Endodermal cell (in vitro differentiated cells): ENCODE measurements at regions not wholly inside any gene's neighbourhood (a gene's known extent, or its start where the extent isn't known, plus 50 kb on each side); places are given as distances from the start of the nearest gene placed in this dataset.
"Not testable (repeated sequence)": the region's sequence is repeated elsewhere in the genome, so short reads cannot be mapped to it uniquely, and the experiment has no call there.

Experiments
- DNase-seq: peaks from one replicate; pipeline ENCODE4 v3.0.0-alpha.2; 2017
- H3K27ac ChIP-seq: 2 replicates; pipeline ENCODE4 v1.5.1; 2013; ENCODE audit warnings: mild to moderate bottlenecking, low read depth, low read length, moderate library complexity
- H3K27me3 ChIP-seq: 2 replicates; pipeline ENCODE4 v1.6.1; 2013; ENCODE audit warnings: mild to moderate bottlenecking, low read length, moderate library complexity; ENCODE audit not compliant: insufficient read depth, control insufficient read depth, poor library complexity, severe bottlenecking
- H3K36me3 ChIP-seq: 2 replicates; pipeline ENCODE4 v1.7.0; 2013; ENCODE audit warnings: mild to moderate bottlenecking, low read length, moderate library complexity; ENCODE audit not compliant: control insufficient read depth, insufficient read depth
- H3K4me1 ChIP-seq: one replicate; pipeline ENCODE4 v1.7.0; 2013; ENCODE audit warnings: low read length; ENCODE audit not compliant: control insufficient read depth, insufficient read depth
- H3K4me3 ChIP-seq: 2 replicates; pipeline ENCODE4 v1.5.1; 2013; ENCODE audit warnings: mild to moderate bottlenecking, low read length, moderate library complexity
- H3K9ac ChIP-seq: 2 replicates; pipeline ENCODE4 v1.6.1; 2013; ENCODE audit warnings: mild to moderate bottlenecking, low read length, moderate library complexity; ENCODE audit not compliant: poor library complexity, severe bottlenecking; ENCODE audit errors: extremely low read depth
- H3K9me3 ChIP-seq: 2 replicates; pipeline ENCODE4 v1.6.1; 2013; ENCODE audit warnings: mild to moderate bottlenecking, low read length, moderate library complexity; ENCODE audit not compliant: control insufficient read depth
- H3K27ac Mint-ChIP-seq: 2 replicates; pipeline ENCODE4 v1.8.0; 2020; ENCODE audit warnings: mixed read lengths
- H3K27me3 Mint-ChIP-seq: 2 replicates; pipeline ENCODE4 v1.8.0; 2021; ENCODE audit warnings: mild to moderate bottlenecking, mixed read lengths; ENCODE audit not compliant: insufficient read depth
- H3K36me3 Mint-ChIP-seq: 2 replicates; pipeline ENCODE4 v1.8.0; 2020; ENCODE audit warnings: low read depth, mixed read lengths
- H3K4me1 Mint-ChIP-seq: 2 replicates; pipeline ENCODE4 v1.8.0; 2020; ENCODE audit warnings: mixed read lengths
- H3K4me3 Mint-ChIP-seq: 2 replicates; pipeline ENCODE4 v1.8.0; 2020; ENCODE audit warnings: mild to moderate bottlenecking, moderate library complexity, mixed read lengths
- H3K9me3 Mint-ChIP-seq: 2 replicates; pipeline ENCODE4 v1.8.0; 2020; ENCODE audit warnings: mild to moderate bottlenecking, mixed read lengths
- CTCF ChIP-seq: fragments of 200-600 bp; sonication (generic); conservative IDR thresholded peaks from 2 replicates; pipeline ENCODE4 v1.5.0; 2021; ENCODE audit warnings: antibody characterized with exemption, mild to moderate bottlenecking
- WGBS, 2 experiments: methylation state at CpG; one replicate each; pipeline versions ENCODE4 v1.1.5 to v1.1.7; 2013; ENCODE audit warnings: missing lambda C conversion rate in 2 of 2, mixed read lengths in 1 of 2; ENCODE audit not compliant: insufficient coverage in 1 of 2, insufficient read length in 1 of 2; 5-methylcytosine and 5-hydroxymethylcytosine counted together

GRCh38 chr17:31631766-31632165 is 227.3 kb downstream of the COPRS start:
- no peaks in the 10 kb centered on the region for H3K36me3 ChIP-seq
- no peak for DNase-seq
- no peak overlapping the region for H3K27ac ChIP-seq
- no peak for TF ChIP-seq CTCF
- Mint-ChIP-seq H3K27ac (no peak overlapping the region), H3K36me3 (no peaks in the 10 kb centered on the region), H3K9me3 (peaks cover 51% of the 10 kb centered on the region), H3K4me3 (no peak overlapping the region), H3K27me3 (peaks cover 4% of the 10 kb centered on the region), H3K4me1 (no peaks in the 10 kb centered on the region)
- no peak overlapping the region for H3K4me3 ChIP-seq
- no peaks in the 10 kb centered on the region for H3K27me3 ChIP-seq
- no peak overlapping the region for H3K9ac ChIP-seq
- peaks cover 19% of the 10 kb centered on the region for H3K9me3 ChIP-seq
- H3K4me1 ChIP-seq, result no peaks in the 10 kb centered on the region
- 40 to 79% methylated on average over 1 to 3 of the region's 3 CpGs for WGBS, 2 experiments

GRCh38 chr17:31630866-31631265 is 228.2 kb downstream of the COPRS start:
- H3K27me3 Mint-ChIP-seq, H3K27me3 ChIP-seq, H3K4me3 Mint-ChIP-seq, H3K9ac ChIP-seq, H3K4me1 ChIP-seq, H3K27ac ChIP-seq, DNase-seq, H3K4me1 Mint-ChIP-seq, H3K4me3 ChIP-seq, H3K36me3 ChIP-seq, H3K27ac Mint-ChIP-seq, H3K36me3 Mint-ChIP-seq: not testable (repeated sequence)
- peaks cover 19% of the 10 kb centered on the region for H3K9me3 ChIP-seq
- peaks cover 50% of the 10 kb centered on the region for H3K9me3 Mint-ChIP-seq
- WGBS, 2 experiments, result 92 to 94% methylated on average over 4 to 8 of the region's 8 CpGs

- no peak for TF ChIP-seq CTCF
- no peak overlapping the region for H3K4me3 Mint-ChIP-seq
- DNase-seq, result no peak
- no peaks in the 10 kb centered on the region for H3K36me3 Mint-ChIP-seq
- no peaks in the 10 kb centered on the region for H3K4me1 Mint-ChIP-seq
- no peak overlapping the region for H3K27ac ChIP-seq
- H3K27me3 Mint-ChIP-seq, result peaks cover 4% of the 10 kb centered on the region
- no peak overlapping the region for H3K27ac Mint-ChIP-seq
- no peaks in the 10 kb centered on the region for H3K36me3 ChIP-seq
- H3K9me3 Mint-ChIP-seq, result peaks cover 52% of the 10 kb centered on the region
- H3K4me3 ChIP-seq, result no peak overlapping the region
- H3K9ac ChIP-seq, result no peak overlapping the region
- WGBS, 2 experiments, result 82 to 85% methylated on average over 6 to 8 of the region's 8 CpGs
- H3K4me1 ChIP-seq, result no peaks in the 10 kb centered on the region
- peaks cover 21% of the 10 kb centered on the region for H3K9me3 ChIP-seq
- H3K27me3 ChIP-seq, result no peaks in the 10 kb centered on the region
Observed at GRCh38 chr17:31629696-31630470, 229.2 kb downstream of the COPRS start.
